Muscle layer of duodenum (tissue), 2 donors: ENCODE measurements at regions not wholly inside any gene's neighbourhood (a gene's known extent, or its start where the extent isn't known, plus 50 kb on each side); places are given as distances from the start of the nearest gene placed in this dataset.
"Not testable (repeated sequence)": the region's sequence is repeated elsewhere in the genome, so short reads cannot be mapped to it uniquely, and the experiment has no call there.

Experiments
- H3K27ac ChIP-seq: one replicate; pipeline ENCODE4 v1.7.0; 2013; ENCODE audit warnings: mild to moderate bottlenecking, low read length
- H3K27me3 ChIP-seq: one replicate; pipeline ENCODE4 v1.7.0; 2013; ENCODE audit warnings: low read depth, mild to moderate bottlenecking, control low read depth, low read length
- H3K36me3 ChIP-seq, 2 donors: one replicate each; pipeline ENCODE4 v1.7.0; 2013; ENCODE audit warnings: low read length in 2 of 2, control low read depth in 1 of 2, mild to moderate bottlenecking in 1 of 2; ENCODE audit not compliant: insufficient read depth in 2 of 2, control insufficient read depth in 1 of 2
- H3K4me1 ChIP-seq, 2 donors: one replicate each; pipeline ENCODE4 v1.7.0; 2013; ENCODE audit warnings: low read length in 2 of 2, mild to moderate bottlenecking in 2 of 2, control low read depth in 1 of 2, moderate library complexity in 1 of 2; ENCODE audit not compliant: insufficient read depth in 2 of 2, control insufficient read depth in 1 of 2
- H3K4me3 ChIP-seq, 2 donors: one replicate each; pipeline ENCODE4 v1.7.0; 2013; ENCODE audit warnings: low read length in 2 of 2, low read depth in 1 of 2, mild to moderate bottlenecking in 1 of 2
- H3K9me3 ChIP-seq, 2 donors: one replicate each; pipeline ENCODE4 v1.7.0; 2013; ENCODE audit warnings: low read length in 2 of 2, control low read depth in 1 of 2, mild to moderate bottlenecking in 1 of 2; ENCODE audit not compliant: control insufficient read depth in 1 of 2
- donor health status: healthy.

- not testable (repeated sequence) for H3K4me1 ChIP-seq, H3K4me3 ChIP-seq, H3K9me3 ChIP-seq, H3K27me3 ChIP-seq, H3K27ac ChIP-seq, H3K36me3 ChIP-seq
Observed at GRCh38 chr10:23545866-23546265, 107.0 kb downstream of the OTUD1 start.

DNA sequence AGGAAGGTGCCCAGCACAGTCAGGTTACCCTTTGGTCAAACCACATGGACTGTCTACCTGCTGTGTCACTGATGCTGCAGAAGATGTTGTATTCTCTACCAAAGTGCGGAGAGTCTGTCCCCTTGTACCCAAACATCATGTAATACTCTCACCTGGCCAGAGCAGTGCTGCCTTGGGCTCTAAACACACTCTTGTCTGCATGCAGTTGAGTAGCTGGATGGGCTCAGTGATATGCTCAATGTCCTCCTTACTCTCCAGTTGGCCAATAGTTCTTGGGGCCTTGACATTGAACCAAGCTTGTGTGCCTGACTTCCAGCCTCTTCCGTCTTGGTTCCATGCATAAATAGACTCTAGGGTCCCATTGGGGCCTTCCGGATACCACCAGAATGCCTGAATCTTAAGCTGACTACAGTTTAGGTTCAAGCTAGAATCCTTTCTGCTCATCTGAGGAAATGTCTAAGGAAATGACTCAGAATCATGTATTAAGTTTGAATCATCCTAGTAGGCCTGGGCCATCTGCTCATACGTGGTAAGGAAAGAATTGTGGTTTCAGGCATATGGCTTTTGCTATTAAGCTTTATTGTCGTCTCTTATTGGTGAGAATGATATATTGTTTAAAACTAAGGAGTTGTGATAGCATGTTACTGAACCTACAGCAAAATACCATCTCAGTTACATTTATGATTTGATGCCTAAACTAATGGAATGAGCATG lies 118.0 kb downstream of the OTUD1 start:
- Histone ChIP-seq H3K27me3 (no peaks in the 10 kb centered on the region), H3K4me3 (no peak overlapping the region), H3K36me3 (no peaks in the 10 kb centered on the region), H3K4me1 (no peaks in the 10 kb centered on the region), H3K9me3 (no peaks in the 10 kb centered on the region), H3K27ac (no peak overlapping the region)

GRCh38 chr10:23557777-23558176 lies 118.9 kb downstream of the OTUD1 start:
- H3K27me3 ChIP-seq, result no peaks in the 10 kb centered on the region
- H3K4me1 ChIP-seq, result no peaks in the 10 kb centered on the region
- H3K36me3 ChIP-seq, result no peaks in the 10 kb centered on the region
- peaks cover 0 to 6% of the 10 kb centered on the region in 2 donors for H3K9me3 ChIP-seq
- no peak overlapping the region for H3K4me3 ChIP-seq
- no peak overlapping the region for H3K27ac ChIP-seq

- Histone ChIP-seq H3K36me3 (no peaks in the 10 kb centered on the region), H3K9me3 (peaks cover 0 to 6% of the 10 kb centered on the region in 2 donors), H3K4me3 (no peak overlapping the region), H3K27me3 (no peaks in the 10 kb centered on the region), H3K27ac (peak overlapping the region; percentile 45), H3K4me1 (no peaks in the 10 kb centered on the region)
Observed at GRCh38 chr10:23558361-23558799, 119.5 kb downstream of the OTUD1 start.

DNA sequence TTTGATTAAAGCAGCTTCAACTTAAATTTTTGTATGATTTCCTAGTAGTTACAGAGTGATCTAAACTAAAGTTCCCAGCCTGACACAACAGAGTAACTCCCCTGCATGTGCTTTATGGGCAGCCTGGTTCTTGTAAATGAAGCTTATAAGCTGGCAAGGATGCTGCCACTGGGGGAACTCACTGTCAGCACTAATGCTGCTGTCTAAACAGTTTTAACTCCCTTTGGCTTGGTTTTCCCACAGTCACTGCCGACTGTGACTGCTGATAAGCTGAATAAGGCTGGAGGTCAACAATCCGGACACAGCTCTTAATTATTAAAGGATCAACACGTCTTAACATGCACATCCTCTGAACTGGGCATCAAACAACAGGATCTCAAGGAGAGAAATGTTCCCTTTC lies 130.1 kb downstream of the OTUD1 start:
- no peaks in the 10 kb centered on the region for H3K27me3 ChIP-seq
- H3K4me1 ChIP-seq, result no peaks in the 10 kb centered on the region
- H3K36me3 ChIP-seq, result no peaks in the 10 kb centered on the region
- H3K27ac ChIP-seq, result no peak overlapping the region
- H3K4me3 ChIP-seq, result no peak overlapping the region
- H3K9me3 ChIP-seq, result peaks cover 6 to 9% of the 10 kb centered on the region in 2 donors

DNA sequence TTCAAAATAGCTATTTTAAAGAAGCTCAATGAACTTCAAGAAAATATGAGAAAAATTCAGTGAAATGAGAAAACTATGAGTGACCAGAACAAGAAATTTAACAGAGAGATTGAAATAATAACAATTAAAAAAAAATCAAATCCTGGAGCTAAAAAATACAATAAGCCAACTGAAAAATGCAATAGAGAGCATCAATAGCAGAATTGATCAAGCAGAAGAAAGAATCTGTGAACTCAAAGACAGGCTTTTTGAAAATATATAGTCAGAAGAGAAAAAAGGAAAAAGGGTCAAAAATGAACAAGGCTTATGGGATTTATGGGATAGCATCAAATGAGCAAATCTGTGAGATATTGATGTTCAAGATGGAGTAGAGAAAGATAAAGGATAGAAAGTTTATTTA lies 133.0 kb downstream of the OTUD1 start:
- H3K27me3 ChIP-seq, result no peaks in the 10 kb centered on the region

GRCh38 chr10:23581906-23582450 lies 143.1 kb downstream of the OTUD1 start:
- H3K4me1 ChIP-seq, result no peaks in the 10 kb centered on the region
- H3K27me3 ChIP-seq, result no peaks in the 10 kb centered on the region
- H3K9me3 ChIP-seq, result no peaks in the 10 kb centered on the region
- no peak overlapping the region for H3K4me3 ChIP-seq
- no peaks in the 10 kb centered on the region for H3K36me3 ChIP-seq
- H3K27ac ChIP-seq, result no peak overlapping the region

More for the DNA sequence above, 133.0 kb downstream of the OTUD1 start:
- Histone ChIP-seq H3K4me1 (no peaks in the 10 kb centered on the region), H3K4me3 (no peak overlapping the region), H3K27ac (no peak overlapping the region), H3K9me3 (peaks cover 6 to 9% of the 10 kb centered on the region in 2 donors), H3K36me3 (no peaks in the 10 kb centered on the region)

DNA sequence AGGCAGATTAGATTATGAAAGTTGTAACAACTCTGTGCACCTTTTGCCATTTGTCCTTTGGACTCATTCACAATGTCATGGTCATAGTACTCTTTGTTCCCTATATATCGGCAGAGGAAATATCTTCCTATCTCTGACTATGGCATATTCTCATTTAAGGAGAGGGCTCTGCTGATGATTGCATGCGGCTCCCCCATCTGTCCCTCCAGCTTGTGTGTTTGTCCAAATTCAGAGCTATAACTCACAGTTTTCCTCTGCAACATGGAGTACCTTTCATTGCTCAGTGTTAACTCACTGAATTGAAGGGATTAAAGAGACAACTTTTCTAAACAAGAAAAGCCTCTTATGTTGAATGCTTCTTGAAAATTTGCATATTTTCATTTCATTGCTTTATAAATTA lies 145.5 kb downstream of the OTUD1 start:
- H3K9me3 ChIP-seq, result no peaks in the 10 kb centered on the region
- no peaks in the 10 kb centered on the region for H3K36me3 ChIP-seq
- no peak overlapping the region for H3K27ac ChIP-seq
- H3K4me3 ChIP-seq, result no peak overlapping the region
- no peaks in the 10 kb centered on the region for H3K4me1 ChIP-seq
- H3K27me3 ChIP-seq, result no peaks in the 10 kb centered on the region

GRCh38 chr10:23585186-23585585 lies 146.3 kb downstream of the OTUD1 start:
- Histone ChIP-seq H3K4me3 (no peak overlapping the region), H3K27ac (no peak overlapping the region), H3K27me3 (no peaks in the 10 kb centered on the region), H3K36me3 (no peaks in the 10 kb centered on the region), H3K9me3 (no peaks in the 10 kb centered on the region), H3K4me1 (no peaks in the 10 kb centered on the region)

DNA sequence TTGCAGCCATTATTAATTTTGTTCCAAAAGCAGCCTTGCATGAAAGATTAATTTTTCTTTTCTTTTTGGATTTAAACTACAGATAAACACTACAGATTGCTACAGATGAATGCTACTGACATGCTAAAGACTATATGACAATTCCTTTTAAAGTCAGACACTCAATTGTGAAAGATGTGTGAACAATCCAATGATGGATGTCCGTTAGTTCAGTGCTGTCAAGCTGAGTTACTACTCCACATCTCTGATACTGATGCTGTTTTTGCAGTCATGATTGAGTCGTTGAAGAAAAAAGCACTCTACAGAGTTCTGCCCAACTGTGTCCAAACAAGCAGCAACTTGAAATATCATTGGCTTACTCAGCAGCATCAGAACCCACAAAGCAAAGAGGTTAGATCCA lies 146.8 kb downstream of the OTUD1 start:
- no peaks in the 10 kb centered on the region for H3K27me3 ChIP-seq
- H3K4me3 ChIP-seq, result no peak overlapping the region
- H3K27ac ChIP-seq, result no peak overlapping the region
- no peaks in the 10 kb centered on the region for H3K36me3 ChIP-seq
- H3K4me1 ChIP-seq, result no peaks in the 10 kb centered on the region
- H3K9me3 ChIP-seq, result no peaks in the 10 kb centered on the region

DNA sequence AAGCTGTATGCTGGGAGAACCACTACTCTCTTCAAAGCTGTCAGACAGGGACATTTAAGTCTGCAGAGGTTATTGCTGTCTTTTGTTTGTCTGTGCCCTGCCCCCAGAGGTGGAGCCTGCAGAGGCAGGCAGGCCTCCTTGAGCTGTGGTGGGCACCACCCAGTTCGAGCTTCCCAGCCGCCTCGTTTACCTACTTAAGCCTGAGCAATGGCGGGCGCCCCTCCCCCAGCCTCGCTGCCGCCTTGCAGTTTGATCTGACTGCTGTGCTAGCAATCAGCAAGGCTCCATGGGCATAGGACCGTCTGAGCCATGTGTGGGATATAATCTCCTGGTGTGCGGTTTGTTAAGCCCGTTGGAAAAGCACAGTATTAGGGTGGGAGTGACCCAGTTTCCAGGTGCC lies 156.4 kb downstream of the OTUD1 start:
- H3K4me3 ChIP-seq, H3K9me3 ChIP-seq, H3K27me3 ChIP-seq, H3K36me3 ChIP-seq, H3K4me1 ChIP-seq, H3K27ac ChIP-seq: not testable (repeated sequence)

GRCh38 chr10:23604613-23605012 lies 165.7 kb downstream of the OTUD1 start:
- H3K27me3 ChIP-seq, result no peaks in the 10 kb centered on the region
- no peaks in the 10 kb centered on the region for H3K36me3 ChIP-seq
- no peak overlapping the region for H3K4me3 ChIP-seq
- no peak overlapping the region for H3K27ac ChIP-seq
- H3K9me3 ChIP-seq, result no peaks in the 10 kb centered on the region
- H3K4me1 ChIP-seq, result no peaks in the 10 kb centered on the region
